Renal cortical epithelial cell (primary cell): ENCODE measurements at regions not wholly inside any gene's neighbourhood (a gene's known extent, or its start where the extent isn't known, plus 50 kb on each side); places are given as distances from the start of the nearest gene placed in this dataset.

Source experiments
- DNase-seq: peaks from one replicate; pipeline ENCODE4 v3.0.0-alpha.2; 2011; ENCODE audit warnings: low read depth

DNA sequence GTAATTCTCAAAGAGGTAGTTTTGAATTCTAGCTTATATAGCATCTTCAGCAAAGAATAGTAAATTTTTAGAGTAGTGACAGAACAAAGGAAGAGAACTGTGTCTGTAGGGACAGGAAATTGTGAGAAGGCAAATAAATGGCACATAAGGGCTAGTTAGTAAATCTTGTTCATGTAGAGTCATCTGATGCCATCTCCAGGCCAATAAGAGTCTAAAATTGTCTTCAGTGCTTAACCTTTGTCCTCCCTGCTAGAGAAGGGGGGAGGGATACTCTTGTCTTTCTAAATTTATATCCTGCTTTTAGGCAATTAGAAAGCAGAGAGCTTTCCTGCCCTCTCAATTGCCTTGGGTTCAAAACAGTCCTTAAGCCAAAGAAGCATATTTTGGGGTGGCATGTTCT, 87.0 kb upstream of the DNAJC19 start:
- DNase-seq = no peak

DNA sequence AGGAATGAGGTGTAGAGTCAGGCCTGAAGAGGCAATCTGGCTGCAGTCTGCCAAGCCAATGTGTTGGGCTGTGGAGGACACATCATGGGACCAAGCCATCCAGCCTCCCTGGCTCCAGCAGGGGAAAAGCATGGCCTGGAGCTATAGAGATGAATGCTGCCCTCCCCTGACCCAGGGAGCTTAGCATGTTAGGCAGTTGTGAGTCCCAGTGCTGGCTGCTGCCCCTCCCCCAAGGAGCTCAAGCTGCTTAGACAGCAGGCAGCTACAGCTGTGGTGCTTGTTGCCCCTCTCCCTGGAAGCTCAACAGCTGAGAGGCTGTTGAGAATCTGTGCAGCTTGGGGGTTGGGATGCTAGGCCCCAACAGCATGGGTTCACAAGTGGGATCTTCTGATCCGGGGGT, 85.6 kb upstream of the DNAJC19 start:
- DNase-seq = no peak

DNA sequence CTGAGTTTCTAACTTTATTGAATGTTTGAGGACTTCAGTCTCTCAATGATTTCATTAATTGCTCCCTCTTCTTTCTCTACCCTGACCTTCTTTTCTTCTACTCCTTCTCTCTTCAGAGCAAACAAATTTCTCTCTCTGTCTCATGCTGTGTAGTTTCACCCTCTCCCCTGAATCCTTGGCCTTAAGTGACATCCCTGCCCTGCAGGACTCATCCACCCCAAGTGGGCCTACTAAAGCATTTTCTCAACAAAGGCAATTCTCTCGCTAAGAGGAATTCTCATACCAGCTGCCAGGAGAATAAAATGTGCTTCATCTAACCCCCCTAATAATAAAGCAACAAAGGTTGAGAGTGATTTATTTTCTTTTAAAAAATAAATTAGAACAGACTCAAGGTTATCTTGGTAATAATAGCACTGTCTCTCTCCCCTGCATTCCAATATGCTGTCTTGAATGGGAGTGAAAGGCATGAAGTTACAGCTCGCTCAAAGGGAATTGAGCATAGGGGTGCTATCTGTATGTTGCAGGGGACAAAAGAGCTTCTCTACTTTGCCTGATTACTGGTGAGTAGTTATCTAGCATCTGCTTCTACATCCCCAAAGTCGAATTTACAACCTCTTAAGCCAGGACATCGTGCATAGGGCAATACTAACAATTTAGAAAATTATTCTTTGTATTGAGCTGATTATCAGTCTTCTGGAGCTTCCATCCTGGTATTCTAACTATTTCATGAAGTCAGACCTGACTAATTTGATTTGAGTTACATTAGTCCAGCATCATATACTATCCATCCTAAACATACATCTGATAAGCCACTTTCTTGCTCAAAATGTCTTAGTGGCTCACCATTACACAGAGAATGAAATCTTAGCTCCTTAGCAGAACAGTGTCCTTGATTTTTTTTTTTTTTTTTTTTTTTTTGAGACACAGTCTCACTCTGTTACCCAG, 76.9 kb upstream of the DNAJC19 start:
- no peak for DNase-seq

DNA sequence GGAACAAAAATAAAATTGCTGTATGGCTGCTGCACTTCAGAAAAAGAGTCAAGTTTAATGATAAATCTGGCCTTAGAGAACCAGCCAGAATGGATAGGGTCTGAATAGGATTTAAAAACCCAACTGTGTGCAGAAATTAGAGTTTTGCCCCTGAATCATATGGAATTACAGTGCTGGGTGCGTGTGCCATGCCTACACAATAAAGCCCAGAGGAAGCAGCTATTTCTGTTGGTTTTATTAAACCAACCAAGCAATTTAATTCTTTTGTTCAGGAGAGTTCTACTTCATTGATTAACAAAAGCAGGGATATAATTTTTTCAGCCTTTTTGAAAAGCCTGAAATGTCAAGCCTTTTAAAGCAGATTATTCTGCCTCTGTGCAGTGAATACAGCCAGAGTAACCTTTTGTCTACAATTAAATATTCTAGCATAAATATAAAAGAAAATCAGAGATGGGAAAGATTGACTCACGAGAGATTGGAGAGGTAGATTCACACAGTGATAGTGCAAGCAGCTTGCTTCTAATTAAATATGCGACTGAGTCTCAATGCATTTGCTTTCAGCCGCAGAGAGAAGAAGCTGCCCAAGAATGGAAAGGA, 66.7 kb upstream of the DNAJC19 start:
- no peak for DNase-seq

DNA sequence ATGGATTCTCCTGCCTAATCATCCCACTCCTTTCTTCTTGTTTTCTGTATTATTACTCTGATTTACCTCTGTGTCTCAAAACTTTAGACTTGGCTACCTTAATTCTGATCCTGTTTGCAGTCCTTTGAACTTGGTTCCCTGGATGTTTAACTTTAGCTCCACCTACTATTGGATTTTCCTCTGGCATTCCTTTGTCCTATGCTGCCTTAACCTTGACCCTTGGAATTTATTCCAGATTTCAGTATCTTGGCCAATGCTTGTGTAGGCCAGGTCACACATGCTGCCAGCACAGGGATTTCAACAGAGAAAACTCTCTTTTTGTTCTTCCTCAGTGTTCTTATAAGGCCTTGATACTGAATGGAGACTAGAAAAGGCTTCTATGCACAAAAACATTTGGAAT, 65.0 kb upstream of the DNAJC19 start:
- DNase-seq = no peak

DNA sequence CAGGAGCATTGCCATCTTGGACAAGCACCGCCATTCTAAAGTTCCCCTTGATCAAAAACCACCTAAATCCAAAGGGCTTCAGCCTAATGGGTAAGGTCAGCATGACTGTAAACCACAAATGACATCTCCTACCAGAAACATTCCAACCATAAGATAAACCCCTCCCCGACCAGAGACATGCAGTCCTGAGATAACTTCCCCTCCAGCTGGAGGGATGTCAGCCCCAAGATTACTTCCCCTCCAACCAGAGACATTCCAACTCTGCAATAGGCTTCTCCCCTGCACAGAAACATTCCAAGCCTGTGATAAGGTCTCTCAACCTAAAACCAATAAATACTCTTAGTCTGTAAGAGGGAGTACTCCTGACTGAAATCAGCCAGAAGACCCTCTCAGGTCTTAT, 62.7 kb upstream of the DNAJC19 start:
- no peak for DNase-seq

DNA sequence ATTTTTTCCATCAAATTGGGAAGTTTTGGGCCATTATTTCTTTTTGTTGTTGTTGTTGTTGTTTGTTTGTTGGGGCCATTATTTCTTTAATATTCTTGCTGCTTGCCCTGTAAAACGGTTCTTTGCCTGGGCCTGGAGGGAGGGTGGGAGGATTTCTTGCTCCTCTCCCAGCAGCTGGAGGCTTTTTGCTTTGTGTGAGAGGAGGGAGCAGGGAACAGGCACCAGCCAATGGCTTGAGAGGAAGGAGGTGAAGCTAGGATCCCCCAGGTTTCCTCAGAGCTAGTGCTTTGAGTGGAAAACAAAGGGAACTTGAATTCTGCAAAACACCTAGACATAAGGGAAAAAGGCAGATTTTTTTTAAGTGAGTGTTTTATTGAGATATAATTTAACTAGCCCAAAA, 61.2 kb upstream of the DNAJC19 start:
- DNase-seq = no peak

DNA sequence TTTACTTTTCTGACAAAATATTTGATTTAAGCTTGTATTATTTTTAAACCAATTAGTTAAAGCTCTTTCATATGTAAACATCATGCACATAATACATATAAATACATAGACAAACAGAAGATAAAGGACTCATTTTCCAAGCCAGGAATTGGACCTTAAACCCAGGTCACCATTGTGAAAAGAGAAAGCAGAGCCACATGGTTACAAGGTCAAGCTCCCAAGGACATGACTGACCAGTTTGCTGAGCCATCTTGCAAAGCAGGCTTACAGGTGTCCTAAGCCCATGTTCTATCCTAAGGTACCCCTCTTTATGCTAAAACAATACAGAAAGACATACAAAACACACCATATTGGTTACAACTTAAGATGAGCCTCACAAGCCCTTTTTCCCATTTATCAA, 50.5 kb upstream of the DNAJC19 start:
- DNase-seq = no peak
